ENCODE measurements at regions not wholly inside any gene's neighbourhood (a gene's known extent, or its start where the extent isn't known, plus 50 kb on each side); places are given as distances from the start of the nearest gene placed in this dataset.

GRCh38 chr13:44120849-44121755 is 241.4 kb downstream of the LACC1 start:
- no peak for DNase-seq
- Histone ChIP-seq H3K9me3 (peaks cover 0 to 3% (median 0%) of the 10 kb centered on the region in 4 donors), H3K27me3 (no peaks in the 10 kb centered on the region), H3K36me3 (no peaks in the 10 kb centered on the region), H3K4me1 (peaks cover 0 to 16% (median 0%) of the 10 kb centered on the region in 4 donors), H3K4me3 (no peak overlapping the region), H3K27ac (no peak overlapping the region)
- no peak for TF ChIP-seq POLR2A (IDR thresholded peaks at IDR 0.05)
- TF ChIP-seq, protein P1, sequence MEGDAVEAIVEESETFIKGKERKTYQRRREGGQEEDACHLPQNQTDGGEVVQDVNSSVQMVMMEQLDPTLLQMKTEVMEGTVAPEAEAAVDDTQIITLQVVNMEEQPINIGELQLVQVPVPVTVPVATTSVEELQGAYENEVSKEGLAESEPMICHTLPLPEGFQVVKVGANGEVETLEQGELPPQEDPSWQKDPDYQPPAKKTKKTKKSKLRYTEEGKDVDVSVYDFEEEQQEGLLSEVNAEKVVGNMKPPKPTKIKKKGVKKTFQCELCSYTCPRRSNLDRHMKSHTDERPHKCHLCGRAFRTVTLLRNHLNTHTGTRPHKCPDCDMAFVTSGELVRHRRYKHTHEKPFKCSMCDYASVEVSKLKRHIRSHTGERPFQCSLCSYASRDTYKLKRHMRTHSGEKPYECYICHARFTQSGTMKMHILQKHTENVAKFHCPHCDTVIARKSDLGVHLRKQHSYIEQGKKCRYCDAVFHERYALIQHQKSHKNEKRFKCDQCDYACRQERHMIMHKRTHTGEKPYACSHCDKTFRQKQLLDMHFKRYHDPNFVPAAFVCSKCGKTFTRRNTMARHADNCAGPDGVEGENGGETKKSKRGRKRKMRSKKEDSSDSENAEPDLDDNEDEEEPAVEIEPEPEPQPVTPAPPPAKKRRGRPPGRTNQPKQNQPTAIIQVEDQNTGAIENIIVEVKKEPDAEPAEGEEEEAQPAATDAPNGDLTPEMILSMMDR (IDR thresholded peaks at IDR 0.05): no peak

DNA sequence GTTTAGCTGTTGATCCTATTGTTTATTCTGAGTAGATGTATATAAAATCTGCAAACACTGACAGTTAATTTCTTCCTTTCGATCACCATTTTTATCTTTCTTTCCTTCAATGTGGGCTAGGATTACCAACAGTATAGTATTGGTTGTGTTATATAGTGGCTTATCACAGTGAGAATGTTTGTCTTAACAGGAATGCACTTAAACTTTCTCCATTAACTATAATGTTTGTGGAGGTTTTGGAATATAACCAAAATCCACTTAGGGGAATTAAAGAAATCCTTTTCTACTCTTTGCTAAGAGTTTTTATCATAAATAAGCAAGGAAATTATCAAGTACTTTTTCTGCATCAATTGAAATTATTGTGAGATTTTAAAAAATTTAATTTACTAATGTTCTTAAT is 244.6 kb downstream of the LACC1 start:
- Histone ChIP-seq H3K27me3 (no peaks in the 10 kb centered on the region), H3K4me1 (no peaks in the 10 kb centered on the region), H3K9me3 (peaks cover 0 to 3% (median 0%) of the 10 kb centered on the region in 4 donors), H3K27ac (no peak overlapping the region), H3K36me3 (no peaks in the 10 kb centered on the region), H3K4me3 (no peak overlapping the region)
- no peak for DNase-seq
- TF ChIP-seq POLR2A (IDR thresholded peaks at IDR 0.05): no peak
- TF ChIP-seq, protein P1 (IDR thresholded peaks at IDR 0.05): no peak

- Histone ChIP-seq H3K4me1 (no peaks in the 10 kb centered on the region), H3K27ac (no peak overlapping the region), H3K4me3 (no peak overlapping the region), H3K36me3 (no peaks in the 10 kb centered on the region), H3K27me3 (no peaks in the 10 kb centered on the region), H3K9me3 (peaks cover 0 to 3% (median 0%) of the 10 kb centered on the region in 4 donors)
- TF ChIP-seq POLR2A (IDR thresholded peaks at IDR 0.05): no peak
- TF ChIP-seq, protein P1 (IDR thresholded peaks at IDR 0.05): no peak
- no peak for DNase-seq
These were observed 246.3 kb downstream of the LACC1 start for GRCh38 chr13:44125943-44126469.

DNA sequence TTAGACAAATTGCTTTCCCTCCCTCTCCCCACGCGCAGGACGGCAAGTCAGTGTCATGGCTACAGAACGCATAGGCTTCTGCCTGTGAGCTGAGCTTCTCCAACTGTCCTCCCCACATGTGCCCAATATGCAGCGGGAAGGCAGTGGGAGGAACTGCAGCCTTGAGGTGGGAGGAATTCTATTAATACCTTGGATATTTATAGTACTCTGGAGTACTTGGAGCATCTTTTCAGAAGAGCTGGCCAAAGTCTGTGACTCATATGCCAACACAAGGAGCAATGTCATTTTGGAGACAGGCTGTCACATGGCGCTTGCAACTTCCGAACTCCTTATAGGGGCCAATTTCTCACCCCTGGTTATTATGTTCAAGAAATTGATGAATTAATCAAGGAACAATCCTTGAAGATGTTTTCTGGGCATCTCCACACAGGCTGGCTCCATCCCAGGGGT is 245.0 kb upstream of the SERP2 start:
- no peak overlapping the region for H3K4me3 ChIP-seq
- TF ChIP-seq, protein P1 (IDR thresholded peaks at IDR 0.05): no peak
- TF ChIP-seq POLR2A (IDR thresholded peaks at IDR 0.05): no peak
- DNase-seq: no peak
- peaks cover 0 to under 1% (median 0%) of the 10 kb centered on the region in 4 donors for H3K9me3 ChIP-seq
- no peaks in the 10 kb centered on the region for H3K27me3 ChIP-seq
- no peak overlapping the region for H3K27ac ChIP-seq
- no peaks in the 10 kb centered on the region for H3K36me3 ChIP-seq
- H3K4me1 ChIP-seq: no peaks in the 10 kb centered on the region

- no peaks in the 10 kb centered on the region for H3K4me1 ChIP-seq
- no peaks in the 10 kb centered on the region for H3K27me3 ChIP-seq
- no peaks in the 10 kb centered on the region for H3K36me3 ChIP-seq
- no peak for DNase-seq
- H3K4me3 ChIP-seq: no peak overlapping the region
- H3K9me3 ChIP-seq: no peaks in the 10 kb centered on the region
- no peak overlapping the region for H3K27ac ChIP-seq
- no peak for TF ChIP-seq POLR2A (IDR thresholded peaks at IDR 0.05)
- TF ChIP-seq, protein P1 (IDR thresholded peaks at IDR 0.05): no peak
These were observed 244.2 kb upstream of the SERP2 start for GRCh38 chr13:44129418-44129817.
